Vagina (tissue), 2 donors: ENCODE measurements at regions not wholly inside any gene's neighbourhood (a gene's known extent, or its start where the extent isn't known, plus 50 kb on each side); places are given as distances from the start of the nearest gene placed in this dataset.
"Not testable (repeated sequence)": the region's sequence is repeated elsewhere in the genome, so short reads cannot be mapped to it uniquely, and the experiment has no call there.

Source experiments
- POLR2AphosphoS5 ChIP-seq, 2 donors: sonication (generic); formaldehyde crosslinking; IDR thresholded peaks; one replicate each; pipeline ENCODE4 v1.9.0; 2017; ENCODE audit warnings: antibody characterized with exemption in 2 of 2, mild to moderate bottlenecking in 2 of 2, low read depth in 1 of 2; ENCODE audit not compliant: insufficient read depth in 1 of 2
- TF ChIP-seq, protein P1 (sequence below), 3 experiments: fragments of 450-650 bp in 2 of 3; fragments of 200-600 bp in 1 of 3; sonication (generic) in 1 of 3; IDR thresholded peaks; one replicate each; pipeline ENCODE4 v1.5.1; 2017 to 2019; ENCODE audit warnings: antibody characterized with exemption in 3 of 3, mild to moderate bottlenecking in 2 of 3, moderate library complexity in 2 of 3

DNA sequence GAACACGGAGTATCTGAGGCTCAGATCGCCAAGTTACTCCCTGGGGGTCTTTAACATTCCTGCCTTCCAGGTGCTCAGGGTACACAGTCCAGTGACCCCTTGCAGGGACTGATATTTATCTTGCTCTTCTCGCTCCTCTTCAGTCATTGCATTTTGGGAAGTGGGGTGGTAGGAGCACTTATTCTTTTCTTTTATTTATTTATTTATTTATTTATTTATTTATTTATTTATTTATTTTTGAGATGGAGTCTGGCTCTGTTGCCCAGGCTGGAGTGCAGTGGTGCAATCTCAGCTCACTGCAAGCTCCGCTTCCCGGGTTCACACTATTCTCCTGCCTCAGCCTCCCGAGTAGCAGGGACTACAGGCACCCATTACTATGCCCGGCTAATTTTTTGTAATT, 55.0 kb upstream of the EPHB1 start:
- TF ChIP-seq, protein P1, sequence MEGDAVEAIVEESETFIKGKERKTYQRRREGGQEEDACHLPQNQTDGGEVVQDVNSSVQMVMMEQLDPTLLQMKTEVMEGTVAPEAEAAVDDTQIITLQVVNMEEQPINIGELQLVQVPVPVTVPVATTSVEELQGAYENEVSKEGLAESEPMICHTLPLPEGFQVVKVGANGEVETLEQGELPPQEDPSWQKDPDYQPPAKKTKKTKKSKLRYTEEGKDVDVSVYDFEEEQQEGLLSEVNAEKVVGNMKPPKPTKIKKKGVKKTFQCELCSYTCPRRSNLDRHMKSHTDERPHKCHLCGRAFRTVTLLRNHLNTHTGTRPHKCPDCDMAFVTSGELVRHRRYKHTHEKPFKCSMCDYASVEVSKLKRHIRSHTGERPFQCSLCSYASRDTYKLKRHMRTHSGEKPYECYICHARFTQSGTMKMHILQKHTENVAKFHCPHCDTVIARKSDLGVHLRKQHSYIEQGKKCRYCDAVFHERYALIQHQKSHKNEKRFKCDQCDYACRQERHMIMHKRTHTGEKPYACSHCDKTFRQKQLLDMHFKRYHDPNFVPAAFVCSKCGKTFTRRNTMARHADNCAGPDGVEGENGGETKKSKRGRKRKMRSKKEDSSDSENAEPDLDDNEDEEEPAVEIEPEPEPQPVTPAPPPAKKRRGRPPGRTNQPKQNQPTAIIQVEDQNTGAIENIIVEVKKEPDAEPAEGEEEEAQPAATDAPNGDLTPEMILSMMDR (IDR thresholded peaks at IDR 0.05): not testable (repeated sequence)
- not testable (repeated sequence) for TF ChIP-seq POLR2AphosphoS5 (IDR thresholded peaks at IDR 0.05; ENCODE audit: insufficient read depth in 1 of 2, low read depth in 1 of 2)
